GM18907 (cell line): ENCODE measurements at regions not wholly inside any gene's neighbourhood (a gene's known extent, or its start where the extent isn't known, plus 50 kb on each side); places are given as distances from the start of the nearest gene placed in this dataset.

ENCODE experiments used
- ATAC-seq: cut with Tn5 transposase; IDR thresholded peaks from one replicate; pipeline ENCODE4 v1.9.1; 2021; ENCODE audit warnings: mild to moderate bottlenecking, moderate library complexity; ENCODE audit not compliant: unreplicated experiment

- no peak for ATAC-seq
Measured at GRCh38 chr3:25265284-25265683, 162.8 kb upstream of the RARB start.

DNA sequence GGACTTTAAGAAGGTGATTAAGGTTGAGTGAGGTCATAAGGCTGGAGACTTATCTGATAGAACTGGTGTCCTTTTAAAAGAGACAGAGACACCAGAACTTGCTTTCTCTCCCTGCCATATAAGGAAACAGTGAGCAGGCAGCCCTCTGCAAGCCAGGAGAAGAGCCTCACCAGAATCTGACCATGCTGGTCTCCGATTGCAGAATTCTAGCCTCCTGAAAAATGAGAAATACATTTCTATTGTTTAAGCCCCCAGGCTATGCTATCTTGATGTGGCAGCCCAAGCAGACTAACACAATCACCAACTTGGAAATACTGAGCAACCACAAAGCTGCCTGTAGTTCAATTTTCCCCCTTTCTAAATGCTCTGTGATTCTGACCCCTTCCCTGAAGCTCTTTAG is 161.4 kb upstream of the RARB start:
- ATAC-seq = no peak

- ATAC-seq = no peak
Measured at GRCh38 chr3:25272090-25272489, 156.0 kb upstream of the RARB start.

GRCh38 chr3:25273582-25274171 is 154.4 kb upstream of the RARB start:
- ATAC-seq = no peak

DNA sequence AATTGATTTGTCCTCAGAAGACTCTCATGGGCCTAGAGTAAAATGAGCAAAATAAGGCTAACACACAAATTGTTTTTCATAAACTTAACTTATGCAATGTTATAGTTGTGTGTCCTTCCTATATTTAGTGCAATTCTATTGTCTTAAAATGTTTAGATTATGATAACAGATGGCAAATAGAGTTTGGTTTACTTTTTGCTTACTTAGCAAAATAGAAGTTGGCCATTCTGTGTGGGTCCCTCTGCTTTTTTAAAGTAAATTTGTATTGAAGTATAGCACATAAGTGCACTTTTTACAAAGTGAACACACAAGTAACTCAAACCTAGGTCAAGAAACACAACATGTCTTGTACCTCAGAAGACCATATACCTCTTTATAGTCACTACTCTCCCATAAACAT is 150.6 kb upstream of the RARB start:
- ATAC-seq = no peak

DNA sequence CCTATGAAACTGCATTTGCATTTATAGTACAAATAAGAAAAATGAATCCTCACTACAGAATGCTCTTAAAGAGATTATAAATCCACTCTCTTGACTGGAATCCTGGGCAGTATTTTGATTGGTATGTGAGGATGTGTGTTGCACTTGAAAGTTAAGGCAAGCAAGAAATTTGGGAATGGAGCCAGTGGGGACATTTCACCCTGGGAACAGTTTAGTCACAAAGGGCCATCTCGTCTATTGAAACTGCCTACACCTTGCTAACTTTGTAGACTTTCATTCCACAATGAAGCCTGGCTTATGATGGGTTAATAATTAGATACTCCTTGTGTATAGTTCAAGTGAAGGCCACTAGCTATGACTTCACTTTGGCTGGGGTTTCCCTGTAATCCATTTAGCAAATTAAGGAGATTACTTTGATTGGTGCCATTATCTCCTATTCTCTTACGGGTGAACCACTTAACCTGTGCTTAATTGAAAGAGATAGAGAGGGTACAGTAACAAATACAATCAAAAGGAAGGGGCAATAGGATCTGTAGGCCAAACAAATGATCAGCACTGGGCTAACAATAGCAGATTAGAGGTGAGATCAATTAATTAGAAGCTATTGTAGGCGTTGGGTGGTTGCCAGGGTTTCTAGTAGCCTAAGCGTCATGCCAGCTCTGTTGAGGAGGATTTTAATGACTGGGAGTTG is 146.9 kb upstream of the RARB start:
- ATAC-seq = no peak

DNA sequence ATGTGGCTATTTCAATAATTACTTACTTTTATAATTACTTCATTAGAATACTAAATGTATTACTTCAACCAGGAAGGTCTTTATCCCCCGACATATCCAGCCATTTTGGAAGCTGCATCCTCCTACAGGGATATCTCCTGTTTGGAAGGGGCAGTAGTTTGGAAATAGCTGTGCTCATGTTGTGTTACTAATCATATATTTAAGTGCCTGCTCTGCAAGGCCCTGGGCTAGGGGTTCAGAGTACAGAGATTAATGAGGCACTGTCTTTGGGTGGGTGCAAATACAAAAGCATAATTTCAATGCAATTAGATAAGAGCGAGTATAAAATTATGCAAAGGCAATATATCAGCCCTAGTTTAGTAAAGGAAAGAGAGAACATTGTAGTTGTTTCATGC is 146.3 kb upstream of the RARB start:
- ATAC-seq = no peak

DNA sequence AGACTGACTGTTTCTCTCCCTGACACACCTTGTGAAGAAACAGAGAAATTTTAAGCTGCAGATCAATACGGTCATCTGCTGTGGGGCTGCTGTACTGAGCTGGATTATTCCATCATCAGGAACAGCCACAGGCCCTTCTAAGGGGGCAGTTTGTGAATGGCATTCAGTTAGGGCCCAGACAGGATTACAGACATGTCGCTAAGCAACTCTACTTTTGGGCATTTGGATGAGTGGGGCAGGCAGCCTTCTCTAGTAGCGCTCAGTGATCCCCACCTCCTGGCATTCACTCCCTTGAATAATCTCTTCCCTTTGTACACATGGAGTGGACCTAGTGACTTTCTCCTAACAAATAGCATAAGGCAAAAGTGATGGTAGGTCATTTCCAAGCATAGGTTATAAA is 144.4 kb upstream of the RARB start:
- ATAC-seq = no peak

DNA sequence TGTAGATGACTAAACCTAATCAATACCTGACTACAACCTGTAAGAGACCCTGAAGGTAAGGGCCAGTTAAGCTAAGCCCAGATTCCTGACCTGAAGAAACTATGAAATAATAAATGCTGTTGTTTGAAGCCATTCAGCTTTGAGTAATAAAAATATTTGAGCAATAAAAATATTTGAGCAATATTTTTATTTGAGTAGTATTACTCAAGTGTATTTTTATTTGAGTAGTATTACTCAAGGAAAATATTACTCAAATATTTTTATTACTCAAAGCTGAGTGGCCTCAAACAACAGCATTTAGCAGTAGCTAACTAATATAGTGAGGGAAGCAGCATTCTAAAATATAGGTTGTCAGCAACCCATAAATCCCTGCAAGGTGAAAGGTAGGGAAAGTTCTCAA is 143.8 kb upstream of the RARB start:
- ATAC-seq = no peak

- no peak for ATAC-seq
Measured at GRCh38 chr3:25287291-25287884, 140.7 kb upstream of the RARB start.

DNA sequence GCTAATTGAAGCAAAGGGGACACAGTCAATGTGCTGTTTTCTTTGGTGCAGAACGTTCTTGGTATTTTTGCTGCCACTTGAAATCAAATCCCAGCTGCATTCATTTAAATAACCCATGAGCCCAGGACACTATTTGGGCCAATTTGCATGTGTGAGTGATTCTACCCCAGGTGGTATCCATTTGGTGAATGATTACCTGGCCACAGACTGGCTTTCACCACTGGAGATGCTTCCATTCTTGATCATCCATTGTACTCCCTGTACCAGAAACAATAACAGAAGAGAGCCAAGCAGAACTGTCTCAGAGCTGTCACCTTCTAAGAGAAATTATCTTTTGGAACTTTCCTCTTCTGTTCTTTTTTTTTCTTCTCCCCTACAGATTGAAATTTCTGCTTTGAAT is 139.7 kb upstream of the RARB start:
- peak; percentile 48 for ATAC-seq

- ATAC-seq = no peak
Measured at GRCh38 chr3:25289156-25289555, 138.9 kb upstream of the RARB start.

DNA sequence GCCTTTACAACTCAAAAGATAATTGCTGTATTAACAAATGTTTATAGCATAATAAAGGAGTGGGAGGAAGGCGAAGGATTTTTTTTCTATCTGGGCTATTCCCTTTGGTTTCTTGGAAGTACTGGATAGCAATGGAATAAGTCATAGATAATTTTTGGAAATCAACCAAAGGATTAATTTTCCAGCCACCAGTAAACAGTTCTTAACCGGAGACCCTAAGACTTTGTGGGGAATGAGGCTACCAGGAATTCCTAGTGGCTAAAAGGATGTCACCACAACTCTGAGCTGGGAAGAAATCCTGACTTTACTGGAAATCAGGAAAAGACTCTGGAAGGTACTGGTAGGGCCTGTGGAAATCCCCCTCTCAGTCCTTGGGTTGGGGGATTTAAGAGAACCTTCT is 138.4 kb upstream of the RARB start:
- ATAC-seq = no peak

GRCh38 chr3:25291481-25291905 is 136.6 kb upstream of the RARB start:
- no peak for ATAC-seq

DNA sequence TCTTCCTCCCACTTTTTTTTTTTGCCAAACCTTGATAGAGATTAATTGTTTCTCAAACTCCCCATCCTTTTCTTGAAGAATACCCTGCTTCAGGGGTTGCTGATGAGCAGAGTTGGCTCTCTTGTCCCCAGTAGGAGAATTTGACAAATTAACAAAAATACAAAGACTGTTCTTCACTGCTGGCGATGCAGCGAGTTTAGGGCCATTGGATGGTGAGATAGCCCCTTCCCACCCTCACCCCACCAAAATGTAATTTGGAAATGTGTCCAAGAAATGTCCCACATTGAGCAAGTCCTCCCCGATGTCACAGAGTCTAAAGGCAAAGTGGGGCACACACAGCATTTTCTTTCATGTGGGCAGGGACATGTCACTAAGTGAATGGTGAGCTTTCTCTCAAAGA is 136.0 kb upstream of the RARB start:
- ATAC-seq = no peak

- ATAC-seq = no peak
Measured at GRCh38 chr3:25292595-25292994, 135.5 kb upstream of the RARB start.

DNA sequence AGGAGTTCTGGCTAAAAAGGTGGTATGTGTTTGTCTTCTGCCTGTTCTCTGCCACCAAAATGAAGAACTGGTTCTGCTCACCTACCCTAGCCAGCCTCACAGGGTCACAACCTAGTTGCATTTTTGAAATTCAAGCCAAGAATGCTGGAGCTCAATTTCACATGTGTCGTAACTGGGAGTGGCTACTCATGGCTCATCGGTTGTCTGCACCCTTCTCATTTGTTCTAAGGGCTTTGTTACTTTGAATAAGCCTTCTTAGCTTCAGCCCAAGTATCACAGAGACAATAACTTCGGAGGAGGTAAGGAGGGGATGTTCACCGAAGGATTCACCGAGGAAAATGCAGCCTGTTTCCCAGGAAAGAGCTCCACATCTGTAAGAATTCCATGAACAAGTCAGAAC is 134.3 kb upstream of the RARB start:
- no peak for ATAC-seq

- ATAC-seq = no peak
Measured at GRCh38 chr3:25294169-25294805, 133.8 kb upstream of the RARB start.

- no peak for ATAC-seq
Measured at GRCh38 chr3:25297667-25298585, 130.1 kb upstream of the RARB start.

DNA sequence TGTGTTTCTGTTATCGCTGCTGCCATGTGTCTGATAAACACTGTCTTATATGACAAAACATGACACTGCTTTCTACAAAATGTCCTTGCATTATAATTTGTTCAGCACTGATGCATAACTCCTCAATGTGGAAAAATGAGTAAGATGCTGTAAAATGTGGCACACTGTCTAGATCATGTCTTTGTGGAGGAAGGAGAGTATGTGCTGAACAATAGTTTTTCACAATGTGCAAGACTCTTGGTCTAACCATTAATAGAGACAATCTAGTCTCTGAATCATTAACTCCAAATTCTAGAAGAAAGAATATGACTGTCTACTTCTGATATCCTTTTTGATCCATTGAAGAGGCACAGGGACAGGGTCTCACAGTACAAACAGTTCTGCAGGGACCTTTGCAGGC is 127.9 kb upstream of the RARB start:
- no peak for ATAC-seq

DNA sequence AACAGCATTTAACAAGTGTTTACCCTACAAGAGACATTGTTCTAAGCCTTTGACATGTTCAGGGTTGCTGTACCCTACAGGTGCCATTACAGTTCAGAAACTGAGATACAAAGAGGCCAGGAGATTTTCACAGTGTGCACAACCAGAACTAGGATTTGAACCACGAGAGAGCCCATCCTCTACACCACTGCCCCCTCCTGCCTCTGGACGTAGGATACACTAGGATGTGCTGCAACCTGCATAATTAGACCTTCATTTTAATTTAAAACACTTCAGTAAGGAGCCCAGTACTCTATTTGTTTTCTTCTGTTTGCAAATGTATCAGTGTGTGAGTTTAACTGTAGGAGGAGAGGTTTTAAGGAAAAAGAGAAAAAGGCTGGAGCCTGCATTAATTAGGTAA is 123.1 kb upstream of the RARB start:
- ATAC-seq = no peak
